ENCODE measurements at regions not wholly inside any gene's neighbourhood (a gene's known extent, or its start where the extent isn't known, plus 50 kb on each side); places are given as distances from the start of the nearest gene placed in this dataset.
"Not testable (repeated sequence)": the region's sequence is repeated elsewhere in the genome, so short reads cannot be mapped to it uniquely, and the experiment has no call there.

DNA sequence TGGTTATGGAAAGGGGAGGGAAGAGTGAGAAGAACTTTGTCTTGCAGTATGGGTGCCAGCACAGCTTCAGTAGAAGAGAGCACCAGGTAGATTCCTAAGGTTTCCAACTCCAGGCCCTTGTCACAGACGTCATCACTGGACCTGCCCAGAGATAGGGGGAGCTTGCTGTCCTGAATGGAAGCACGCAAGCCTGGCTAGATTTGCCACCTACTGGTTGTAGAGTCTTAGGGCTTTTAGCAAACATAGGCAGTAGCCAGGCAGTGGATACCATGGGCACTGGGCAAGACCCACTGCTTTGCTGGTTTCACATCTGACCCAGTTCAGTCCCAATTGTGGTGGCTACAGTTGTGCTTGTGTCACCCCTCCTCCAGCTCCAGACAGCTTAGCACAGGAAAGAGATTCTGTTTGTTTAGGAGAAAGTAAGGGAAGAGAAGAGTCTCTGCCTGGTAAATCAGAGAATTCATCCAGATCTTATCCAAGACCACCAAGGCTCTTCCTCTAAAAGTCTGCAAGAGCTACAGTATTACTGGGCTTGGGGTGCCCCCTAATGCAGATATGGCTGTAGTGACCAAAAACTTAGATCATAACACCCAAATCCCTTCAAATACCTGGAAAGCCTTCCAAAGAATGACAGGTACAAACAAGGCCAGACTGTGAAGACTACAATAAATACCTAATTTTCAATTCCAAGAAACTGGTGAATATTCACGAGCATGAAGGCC, 158.9 kb downstream of the HINT1 start:
- no peak for DNase-seq (ENCODE audit: low spot score)

GRCh38 chr5:131001507-131001906, 163.5 kb downstream of the HINT1 start:
- DNase-seq (ENCODE audit: low spot score): no peak

DNA sequence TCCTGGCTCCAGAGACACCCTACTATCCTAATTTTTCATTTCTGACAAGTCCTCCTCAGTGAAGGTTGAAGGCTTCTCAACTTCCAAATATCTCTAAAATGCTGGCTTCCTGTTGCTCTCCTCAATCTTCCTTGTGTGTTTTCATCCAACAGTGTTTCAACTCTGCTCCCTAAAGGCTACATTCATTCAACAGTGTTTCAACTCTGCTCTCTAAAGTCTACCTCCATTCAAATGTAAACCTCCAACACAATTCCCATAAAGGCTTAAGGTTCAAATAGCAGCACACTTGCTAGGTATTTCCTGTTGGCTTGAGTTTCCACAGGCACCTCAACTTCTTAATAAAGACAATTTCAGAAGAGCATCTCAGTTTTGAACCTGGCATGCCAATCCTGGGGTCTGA, 164.8 kb downstream of the HINT1 start:
- DNase-seq (ENCODE audit: low spot score): no peak

- not testable (repeated sequence) for DNase-seq (ENCODE audit: low spot score)
Observed at GRCh38 chr5:130996720-130997119, 168.3 kb downstream of the HINT1 start.

DNA sequence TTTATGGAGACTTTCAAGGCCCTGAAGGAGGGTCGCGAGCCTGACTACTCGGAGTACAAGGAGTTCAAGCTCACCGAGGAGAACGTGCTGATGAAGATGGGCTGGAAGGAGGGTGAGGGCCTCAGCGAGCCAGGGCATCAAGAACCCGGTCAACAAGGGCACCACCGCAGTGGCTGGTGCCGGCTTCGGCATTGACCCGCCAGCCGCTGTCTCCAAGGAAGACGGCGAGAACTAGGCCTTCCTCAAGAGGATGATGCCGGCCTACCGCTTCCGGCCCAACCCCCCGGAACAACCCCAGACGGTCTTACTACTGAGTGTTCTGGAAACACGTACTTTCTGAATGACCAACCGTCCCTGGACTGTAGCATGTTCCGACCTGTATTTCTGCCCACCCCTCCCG, 169.2 kb downstream of the HINT1 start:
- DNase-seq (ENCODE audit: low spot score): no peak

DNA sequence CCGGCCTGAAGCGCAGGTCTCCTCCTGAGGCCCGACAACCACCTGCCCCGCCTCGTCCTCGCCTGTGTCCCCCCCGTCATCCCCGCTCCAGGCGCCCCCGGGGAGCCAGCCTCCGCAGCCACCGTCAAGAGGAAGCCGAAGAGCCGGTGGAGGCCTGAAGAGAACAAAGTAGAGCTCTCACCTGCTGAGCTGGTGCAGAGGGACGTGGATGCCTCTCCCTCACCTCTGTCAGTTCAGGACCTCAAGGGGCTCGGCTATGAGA, 169.9 kb downstream of the HINT1 start:
- DNase-seq (ENCODE audit: low spot score): no peak

- no peak for DNase-seq (ENCODE audit: low spot score)
Observed at GRCh38 chr5:130994496-130995253, 170.4 kb downstream of the HINT1 start.

- no peak for DNase-seq (ENCODE audit: low spot score)
Observed at GRCh38 chr5:130992621-130993020, 172.4 kb downstream of the HINT1 start.

- no peak for DNase-seq (ENCODE audit: low spot score)
Observed at GRCh38 chr5:130992095-130992494, 173.0 kb downstream of the HINT1 start.

GRCh38 chr5:130985776-130986175, 179.3 kb downstream of the HINT1 start:
- no peak for DNase-seq (ENCODE audit: low spot score)

- DNase-seq (ENCODE audit: low spot score): no peak
Observed at GRCh38 chr5:130981663-130982062, 183.4 kb downstream of the HINT1 start.

DNA sequence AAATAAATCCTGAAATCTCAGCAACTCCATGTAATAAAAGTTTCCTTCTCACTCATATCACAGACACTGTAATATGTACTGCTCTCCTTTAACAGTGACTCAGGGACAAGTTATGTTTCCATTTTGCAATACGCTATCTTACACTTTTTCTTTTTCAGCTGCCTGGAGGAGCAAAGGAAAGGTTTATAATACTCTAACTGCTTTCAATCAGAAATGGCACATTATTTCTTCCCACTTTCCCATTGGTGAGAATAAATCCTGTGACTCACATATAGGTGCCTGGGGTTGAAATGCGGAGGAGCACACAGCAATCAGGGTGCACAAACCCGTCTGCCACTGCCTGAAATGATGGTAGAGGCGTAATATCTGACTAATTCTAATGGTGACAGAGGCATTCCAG, 186.6 kb downstream of the HINT1 start:
- DNase-seq (ENCODE audit: low spot score): no peak

DNA sequence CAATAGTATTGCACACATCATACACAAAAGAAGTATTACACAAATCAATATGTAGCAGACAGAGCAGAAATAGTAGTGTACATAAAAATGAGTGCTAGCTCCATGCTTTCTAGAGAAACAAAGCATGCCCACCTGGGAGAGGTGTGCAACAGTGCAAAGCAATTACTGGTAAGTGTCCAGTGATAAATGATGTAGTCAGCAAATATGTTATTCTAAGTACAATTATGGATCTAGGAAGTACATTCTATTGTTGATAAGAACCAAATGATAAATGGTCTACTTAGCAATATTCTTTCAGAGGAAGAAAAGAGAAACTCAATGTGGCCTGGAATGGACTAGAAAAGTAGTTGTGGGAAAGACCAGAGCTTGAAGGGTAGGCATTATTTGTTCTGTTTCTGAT, 188.6 kb downstream of the HINT1 start:
- no peak for DNase-seq (ENCODE audit: low spot score)

DNA sequence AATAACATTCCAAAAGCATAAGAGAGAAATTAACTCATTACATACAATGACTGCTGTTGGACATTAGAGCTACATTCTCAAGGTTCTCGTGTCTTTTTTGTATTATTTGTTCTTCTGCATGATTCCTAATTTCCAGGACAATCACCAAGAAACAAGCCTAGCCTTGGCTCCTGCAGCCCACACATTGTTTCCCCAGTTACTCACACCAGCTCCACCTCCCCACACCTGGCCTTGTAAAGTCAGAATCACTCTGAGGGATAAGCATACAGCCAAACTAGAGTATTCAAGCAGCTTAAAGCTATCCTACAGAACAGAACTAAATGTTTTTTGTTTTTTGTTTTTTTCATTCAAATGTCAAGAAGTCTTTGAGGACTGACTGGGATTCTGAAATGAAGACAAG, 189.2 kb downstream of the HINT1 start:
- no peak for DNase-seq (ENCODE audit: low spot score)

- no peak for DNase-seq (ENCODE audit: low spot score)
Observed at GRCh38 chr5:130975299-130975698, 189.8 kb downstream of the HINT1 start.

DNA sequence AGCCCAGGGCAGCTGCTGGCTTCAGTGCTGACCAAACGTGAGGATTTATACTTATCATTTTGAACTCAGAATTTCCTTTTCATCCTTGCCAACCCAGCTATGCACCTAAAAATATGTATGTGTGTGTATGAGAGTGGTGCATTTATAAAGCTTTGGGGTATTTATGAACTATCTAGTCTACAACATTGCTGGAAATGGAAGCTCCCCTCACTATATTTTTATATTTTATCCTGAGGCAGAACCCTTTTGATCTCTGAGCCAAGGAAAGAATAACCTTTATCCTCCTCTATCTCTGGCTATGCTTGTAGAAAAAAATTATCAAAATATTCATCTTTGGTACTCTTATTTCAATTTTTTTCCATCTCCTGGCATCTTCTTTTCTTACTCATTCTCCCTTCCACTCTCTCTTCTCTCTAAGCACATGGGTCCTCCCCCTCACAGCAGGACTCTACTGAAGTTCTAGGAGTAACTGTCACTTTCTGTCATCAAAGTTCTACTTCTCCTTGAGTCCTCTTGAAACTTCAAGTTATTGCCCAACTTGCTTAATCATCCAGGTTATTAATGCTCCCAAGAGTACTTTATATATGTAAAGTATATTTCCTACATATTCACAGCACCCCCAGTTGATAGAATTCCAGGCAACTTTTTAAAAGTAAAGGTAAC, 190.9 kb downstream of the HINT1 start:
- DNase-seq (ENCODE audit: low spot score): no peak

DNA sequence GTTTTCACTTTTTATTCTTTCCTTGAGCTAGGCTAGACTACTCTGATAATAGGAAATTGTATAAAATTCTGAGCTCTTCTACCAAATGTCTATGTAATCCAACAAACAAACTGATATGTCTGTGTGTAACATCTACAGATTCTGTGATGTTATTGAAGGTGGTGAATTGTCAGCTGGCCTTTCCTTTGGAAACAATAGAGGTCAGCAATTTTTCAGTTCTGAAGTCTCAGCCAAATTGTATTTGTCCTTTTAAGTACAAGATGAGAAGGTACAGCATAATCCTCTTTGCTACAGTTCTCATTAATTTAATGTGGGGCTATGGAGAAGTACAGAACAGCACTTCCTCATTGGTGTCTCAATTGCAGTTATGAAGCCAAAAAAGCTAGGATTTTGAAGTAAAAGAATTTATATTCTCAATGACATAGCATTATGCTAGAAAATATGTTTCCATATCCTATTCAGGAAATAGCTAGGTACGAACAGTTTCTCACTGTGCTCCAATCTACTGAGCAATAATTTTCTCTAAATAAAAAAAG, 198.0 kb downstream of the HINT1 start:
- no peak for DNase-seq (ENCODE audit: low spot score)

DNA sequence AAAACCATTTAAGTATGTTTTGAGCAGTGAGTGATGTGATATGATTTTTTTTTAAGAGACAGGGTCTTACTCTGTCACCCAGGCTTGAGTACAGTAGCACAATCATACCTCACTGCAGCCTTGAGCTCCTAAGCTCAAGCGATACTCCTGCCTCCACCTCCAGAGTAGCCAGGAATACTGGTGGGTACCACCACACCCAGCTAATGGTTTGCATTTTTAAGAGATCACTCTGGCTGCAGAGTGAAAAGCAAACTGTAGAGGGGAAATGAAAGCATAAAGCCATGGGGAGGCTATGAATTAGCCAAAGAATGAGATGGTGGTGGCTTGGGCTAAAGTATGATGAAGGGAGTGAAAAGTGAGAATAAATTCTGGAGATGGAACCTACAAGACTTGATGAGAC, 199.1 kb downstream of the HINT1 start:
- no peak for DNase-seq (ENCODE audit: low spot score)

DNA sequence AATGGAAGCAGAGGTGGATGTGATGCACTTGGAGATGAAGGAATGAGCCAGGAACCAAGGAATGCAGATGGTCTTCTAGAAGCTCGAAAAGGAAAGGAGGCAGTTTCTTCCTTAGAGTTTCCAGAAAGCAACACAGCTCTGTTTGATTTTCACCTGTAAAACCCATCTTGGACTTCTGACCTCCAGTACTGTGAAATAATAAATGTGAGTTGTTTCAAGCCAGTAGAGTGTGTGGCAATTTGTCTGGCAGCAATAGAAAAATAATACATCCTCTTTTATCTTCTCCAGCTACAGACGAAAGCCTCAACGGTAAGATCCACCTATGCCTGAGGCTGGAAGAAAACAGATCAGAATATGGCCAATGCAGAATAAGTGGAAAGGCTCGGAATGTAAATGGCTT, 199.7 kb downstream of the HINT1 start:
- no peak for DNase-seq (ENCODE audit: low spot score)

DNA sequence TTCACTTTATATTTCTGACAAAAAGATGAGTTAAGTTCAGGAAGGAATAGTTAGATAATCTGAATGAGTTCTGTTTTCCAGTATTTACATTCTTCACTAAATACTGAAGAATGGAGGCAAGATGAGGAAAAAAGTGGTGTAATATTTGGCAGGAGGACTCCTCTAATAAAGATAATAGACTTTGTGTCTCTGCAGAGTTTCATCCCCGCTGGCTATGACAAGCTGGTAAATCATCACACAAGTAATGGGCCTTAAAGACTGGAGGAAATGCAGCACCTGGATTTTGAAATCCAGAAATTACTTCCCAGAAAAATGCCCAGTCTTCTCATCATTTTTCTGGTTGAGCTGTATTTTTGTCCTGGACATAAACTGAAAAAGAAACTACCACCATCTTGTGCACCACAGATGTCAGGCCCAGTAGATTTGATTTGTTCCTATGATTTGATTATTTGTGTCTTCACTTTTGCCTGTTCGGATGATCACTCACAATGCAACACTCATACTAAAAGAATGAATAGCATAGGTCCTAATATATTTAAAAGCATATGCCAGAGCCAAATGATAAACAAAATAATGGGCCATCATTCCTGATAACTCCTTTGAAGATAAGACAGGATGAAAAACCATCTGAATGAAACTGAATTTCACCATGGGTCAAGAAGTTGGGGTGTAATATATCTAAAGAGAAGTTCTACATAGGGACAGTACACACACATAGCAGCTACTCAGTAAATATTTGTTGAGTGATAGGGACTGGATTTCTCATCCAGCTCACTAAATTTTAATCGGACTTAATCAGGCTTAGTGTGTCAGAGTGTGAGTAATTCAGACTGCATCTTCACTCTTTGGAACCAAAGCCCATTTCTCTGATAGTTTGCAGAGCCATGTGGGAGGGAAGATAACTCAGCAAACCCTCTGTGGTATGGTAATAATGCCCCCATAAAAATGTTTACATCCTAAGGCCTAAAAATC, 200.5 kb downstream of the HINT1 start:
- DNase-seq (ENCODE audit: low spot score): no peak

GRCh38 chr5:130963798-130964197, 201.3 kb downstream of the HINT1 start:
- no peak for DNase-seq (ENCODE audit: low spot score)

DNA sequence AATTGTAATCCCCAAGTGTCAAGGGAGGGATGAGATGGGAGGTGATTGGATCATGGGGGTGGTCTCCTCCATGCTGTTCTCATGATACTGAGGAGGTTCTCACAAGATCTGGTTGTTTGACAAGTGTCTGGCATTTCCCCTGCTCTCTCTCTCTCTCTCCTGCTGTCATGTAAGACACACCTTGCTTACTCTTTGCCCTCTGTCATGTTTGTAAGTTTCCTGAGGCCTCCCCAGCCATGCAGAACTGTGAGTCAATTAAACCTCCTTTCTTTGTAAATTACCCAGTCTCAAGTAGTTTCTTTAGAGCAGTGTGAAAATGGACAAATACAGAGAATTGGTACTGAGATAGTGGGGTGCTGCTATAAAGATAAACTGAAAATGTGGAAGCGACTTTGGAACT, 207.9 kb downstream of the HINT1 start:
- DNase-seq (ENCODE audit: low spot score): no peak
